ENCODE measurements at regions not wholly inside any gene's neighbourhood (a gene's known extent, or its start where the extent isn't known, plus 50 kb on each side); places are given as distances from the start of the nearest gene placed in this dataset.

DNA sequence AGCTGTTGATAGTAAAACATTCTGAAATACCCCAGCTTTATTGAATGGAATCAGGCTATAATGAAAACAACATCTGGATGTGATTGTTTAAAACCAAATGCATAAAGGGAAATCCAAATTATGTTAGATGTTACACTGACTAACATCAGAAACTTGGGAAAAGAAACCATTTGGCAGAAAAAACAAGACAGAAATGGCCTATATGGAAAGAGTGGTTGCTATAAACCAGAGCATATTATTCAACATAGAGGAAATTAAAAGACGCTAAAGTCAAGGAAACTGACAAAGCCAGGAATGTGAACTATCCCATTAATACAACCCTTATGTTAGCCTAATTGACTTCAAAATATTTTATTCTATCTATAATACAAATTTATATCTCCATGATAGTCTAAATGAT is 53.0 kb upstream of the CABCOCO1 start:
- TF ChIP-seq POLR2A (IDR thresholded peaks at IDR 0.05) = no peak
- TF ChIP-seq, protein P1, sequence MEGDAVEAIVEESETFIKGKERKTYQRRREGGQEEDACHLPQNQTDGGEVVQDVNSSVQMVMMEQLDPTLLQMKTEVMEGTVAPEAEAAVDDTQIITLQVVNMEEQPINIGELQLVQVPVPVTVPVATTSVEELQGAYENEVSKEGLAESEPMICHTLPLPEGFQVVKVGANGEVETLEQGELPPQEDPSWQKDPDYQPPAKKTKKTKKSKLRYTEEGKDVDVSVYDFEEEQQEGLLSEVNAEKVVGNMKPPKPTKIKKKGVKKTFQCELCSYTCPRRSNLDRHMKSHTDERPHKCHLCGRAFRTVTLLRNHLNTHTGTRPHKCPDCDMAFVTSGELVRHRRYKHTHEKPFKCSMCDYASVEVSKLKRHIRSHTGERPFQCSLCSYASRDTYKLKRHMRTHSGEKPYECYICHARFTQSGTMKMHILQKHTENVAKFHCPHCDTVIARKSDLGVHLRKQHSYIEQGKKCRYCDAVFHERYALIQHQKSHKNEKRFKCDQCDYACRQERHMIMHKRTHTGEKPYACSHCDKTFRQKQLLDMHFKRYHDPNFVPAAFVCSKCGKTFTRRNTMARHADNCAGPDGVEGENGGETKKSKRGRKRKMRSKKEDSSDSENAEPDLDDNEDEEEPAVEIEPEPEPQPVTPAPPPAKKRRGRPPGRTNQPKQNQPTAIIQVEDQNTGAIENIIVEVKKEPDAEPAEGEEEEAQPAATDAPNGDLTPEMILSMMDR (IDR thresholded peaks at IDR 0.05) = no peak

Data from heart left ventricle (tissue), 13 donors.